SU-DHL-6 (cell line): ENCODE measurements at regions not wholly inside any gene's neighbourhood (a gene's known extent, or its start where the extent isn't known, plus 50 kb on each side); places are given as distances from the start of the nearest gene placed in this dataset.

ENCODE experiments used
- EZH2phosphoT487 ChIP-seq: fragments of 200-600 bp; sonication (generic), shearing (Covaris generic); conservative IDR thresholded peaks from 2 replicates; pipeline ENCODE4 v1.6.1; 2018; ENCODE audit warnings: mild to moderate bottlenecking, antibody characterized with exemption, low read length, moderate library complexity, mixed read lengths
- TF ChIP-seq, protein P1 (sequence below): fragments of 200-600 bp; sonication (generic); IDR thresholded peaks from one replicate; pipeline ENCODE4 v1.5.1; 2017; ENCODE audit warnings: antibody characterized with exemption, mild to moderate bottlenecking, low read length, moderate library complexity; ENCODE audit not compliant: insufficient read depth, poor library complexity, severe bottlenecking

DNA sequence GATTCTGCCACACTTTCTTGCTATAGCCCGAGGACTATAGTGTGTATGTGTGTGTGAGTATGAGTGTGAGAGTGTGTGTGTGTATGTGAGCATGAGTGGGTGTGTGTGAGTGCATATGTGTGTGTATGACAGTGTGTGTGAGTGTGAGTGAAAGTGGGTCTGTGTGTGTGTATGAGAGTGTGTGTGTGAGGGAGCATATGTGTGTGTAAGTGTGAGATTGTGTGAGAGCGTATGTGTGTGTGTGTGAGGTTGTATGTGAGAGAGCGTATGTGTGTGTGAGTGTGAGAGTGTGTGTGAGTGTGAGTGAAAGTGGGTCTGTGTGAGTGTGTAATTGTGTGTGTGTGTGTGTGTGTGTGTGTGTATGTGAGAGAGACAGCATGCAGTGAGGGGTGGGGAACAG lies 89.0 kb upstream of the ACSL3 start:
- TF ChIP-seq EZH2phosphoT487, result no peak
- TF ChIP-seq, protein P1, sequence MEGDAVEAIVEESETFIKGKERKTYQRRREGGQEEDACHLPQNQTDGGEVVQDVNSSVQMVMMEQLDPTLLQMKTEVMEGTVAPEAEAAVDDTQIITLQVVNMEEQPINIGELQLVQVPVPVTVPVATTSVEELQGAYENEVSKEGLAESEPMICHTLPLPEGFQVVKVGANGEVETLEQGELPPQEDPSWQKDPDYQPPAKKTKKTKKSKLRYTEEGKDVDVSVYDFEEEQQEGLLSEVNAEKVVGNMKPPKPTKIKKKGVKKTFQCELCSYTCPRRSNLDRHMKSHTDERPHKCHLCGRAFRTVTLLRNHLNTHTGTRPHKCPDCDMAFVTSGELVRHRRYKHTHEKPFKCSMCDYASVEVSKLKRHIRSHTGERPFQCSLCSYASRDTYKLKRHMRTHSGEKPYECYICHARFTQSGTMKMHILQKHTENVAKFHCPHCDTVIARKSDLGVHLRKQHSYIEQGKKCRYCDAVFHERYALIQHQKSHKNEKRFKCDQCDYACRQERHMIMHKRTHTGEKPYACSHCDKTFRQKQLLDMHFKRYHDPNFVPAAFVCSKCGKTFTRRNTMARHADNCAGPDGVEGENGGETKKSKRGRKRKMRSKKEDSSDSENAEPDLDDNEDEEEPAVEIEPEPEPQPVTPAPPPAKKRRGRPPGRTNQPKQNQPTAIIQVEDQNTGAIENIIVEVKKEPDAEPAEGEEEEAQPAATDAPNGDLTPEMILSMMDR, result no peak
